Activated CD4-positive, CD25-positive, alpha-beta regulatory T cell (primary cell): ENCODE measurements at regions not wholly inside any gene's neighbourhood (a gene's known extent, or its start where the extent isn't known, plus 50 kb on each side); places are given as distances from the start of the nearest gene placed in this dataset.
"Not testable (repeated sequence)": the region's sequence is repeated elsewhere in the genome, so short reads cannot be mapped to it uniquely, and the experiment has no call there.

ENCODE experiments used
- DNase-seq, 4 experiments: peaks; one replicate each; lab custom pipeline; 2025; lab: John Stamatoyannopoulos, UW

- no peak for DNase-seq
Measured at GRCh38 chr21:16117331-16117730, 387.5 kb downstream of the USP25 start.

GRCh38 chr21:16117851-16118590 is 388.2 kb downstream of the USP25 start:
- DNase-seq: no peak

DNA sequence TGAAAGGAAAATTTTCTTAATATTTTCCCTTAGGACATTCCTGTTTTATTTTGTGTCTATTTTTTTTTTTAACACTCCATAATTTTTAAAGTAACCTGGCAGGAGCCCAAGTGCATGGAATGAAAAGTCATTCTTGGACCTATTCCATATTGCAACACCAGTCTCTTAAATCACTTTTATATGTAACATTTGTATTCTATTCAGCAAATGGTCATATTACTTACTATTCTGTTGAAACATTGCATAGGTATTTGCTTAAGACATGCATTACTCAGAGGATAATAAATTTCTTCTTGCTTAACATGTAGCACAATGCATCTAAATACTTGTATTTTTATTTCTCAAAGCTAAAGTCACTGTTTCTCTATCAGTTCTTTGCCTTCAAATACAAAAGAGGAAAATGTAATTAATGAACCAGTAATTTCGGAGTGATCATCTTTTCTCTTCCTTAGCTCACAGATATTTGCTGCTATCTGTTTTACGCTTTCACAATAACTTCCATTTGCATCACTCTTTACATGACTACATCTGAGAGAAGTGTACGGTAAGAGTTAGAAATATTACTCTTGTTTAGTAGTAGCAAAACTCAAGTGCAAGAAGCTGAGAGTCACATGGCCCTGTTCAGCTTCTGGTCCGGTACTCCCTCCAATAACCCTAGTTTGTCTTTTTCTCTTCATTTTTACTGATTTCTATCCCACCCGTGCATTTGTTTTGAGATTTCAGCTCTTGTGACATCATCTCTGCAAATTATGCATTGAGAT is 394.8 kb downstream of the USP25 start:
- no peak for DNase-seq

DNA sequence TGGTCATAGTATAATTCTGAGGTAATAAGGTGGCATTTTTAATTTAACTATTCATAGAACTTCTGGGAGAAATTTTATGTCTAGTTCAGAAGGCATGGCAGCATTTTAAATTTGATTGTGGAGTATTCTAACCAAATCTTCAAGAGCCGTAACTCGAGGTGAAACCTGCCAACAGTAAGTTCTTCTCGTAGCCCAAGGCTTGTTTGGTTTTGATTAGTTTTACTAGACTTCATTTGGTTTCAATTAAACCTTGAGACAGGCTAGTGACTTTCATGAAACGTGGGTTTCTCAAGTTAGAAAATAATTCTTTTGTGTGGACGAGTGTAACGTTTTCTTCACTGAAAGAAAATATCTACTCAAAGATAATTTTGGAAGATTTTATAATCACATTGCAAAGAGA is 395.5 kb downstream of the USP25 start:
- no peak for DNase-seq

GRCh38 chr21:16132453-16132852 is 402.7 kb downstream of the USP25 start:
- not testable (repeated sequence) for DNase-seq

- no peak for DNase-seq
Measured at GRCh38 chr21:16133248-16133647, 403.5 kb downstream of the USP25 start.

- DNase-seq: no peak
Measured at GRCh38 chr21:16134134-16134533, 404.4 kb downstream of the USP25 start.

- DNase-seq: no peak
Measured at GRCh38 chr21:16137106-16137505, 407.3 kb downstream of the USP25 start.

DNA sequence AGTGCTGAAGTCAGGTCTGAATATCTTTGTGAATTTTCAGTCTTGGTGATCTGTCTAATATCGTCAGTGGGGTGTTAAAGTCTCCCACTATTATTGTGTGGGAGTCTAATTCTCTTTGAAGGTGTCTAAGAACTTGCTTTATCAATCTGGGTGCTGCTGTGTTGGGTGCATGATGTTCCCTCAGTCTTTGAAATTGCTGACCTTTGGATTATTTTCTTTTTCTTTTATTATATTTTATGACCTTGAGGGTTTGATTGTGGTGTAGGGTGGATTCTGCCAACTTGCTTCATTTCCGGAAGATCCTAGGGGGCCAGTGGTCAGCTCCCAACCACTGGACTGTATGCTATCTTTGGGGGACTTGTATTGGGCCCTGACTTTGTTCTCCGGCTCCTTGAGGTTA is 415.3 kb downstream of the USP25 start:
- DNase-seq: no peak

DNA sequence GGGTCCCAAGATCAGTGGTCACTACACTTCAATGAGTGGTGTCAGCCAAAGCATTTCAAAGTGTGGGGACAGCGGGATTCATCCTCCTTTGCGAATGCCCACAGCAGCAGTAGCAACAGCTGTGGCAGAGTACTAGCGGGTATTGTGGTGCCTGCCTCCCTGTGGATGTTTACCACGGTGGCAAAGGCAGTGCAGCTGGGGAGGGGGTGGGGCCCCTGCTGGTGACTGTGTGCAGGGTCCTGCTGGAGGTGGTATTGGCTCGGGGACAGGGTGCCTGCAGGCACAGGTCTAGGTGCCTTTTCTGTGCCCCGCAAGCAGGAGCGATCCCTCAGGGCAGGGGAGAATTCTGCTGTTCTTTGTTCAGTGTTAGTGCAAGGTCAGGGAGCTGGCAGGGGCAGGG is 415.7 kb downstream of the USP25 start:
- no peak for DNase-seq

- DNase-seq: no peak
Measured at GRCh38 chr21:16154321-16154720, 424.5 kb downstream of the USP25 start.

GRCh38 chr21:16154951-16155635 is 425.3 kb downstream of the USP25 start:
- DNase-seq: no peak

GRCh38 chr21:16156841-16157489 is 427.2 kb downstream of the USP25 start:
- no peak for DNase-seq

GRCh38 chr21:16159213-16159970 is 429.6 kb downstream of the USP25 start:
- DNase-seq: no peak

- no peak for DNase-seq
Measured at GRCh38 chr21:16159971-16160350, 430.2 kb downstream of the USP25 start.

GRCh38 chr21:16162953-16163352 is 433.2 kb downstream of the USP25 start:
- no peak for DNase-seq

- DNase-seq: no peak
Measured at GRCh38 chr21:16169102-16169511, 439.3 kb downstream of the USP25 start.

- DNase-seq: no peak
Measured at GRCh38 chr21:16169779-16170178, 440.0 kb downstream of the USP25 start.

DNA sequence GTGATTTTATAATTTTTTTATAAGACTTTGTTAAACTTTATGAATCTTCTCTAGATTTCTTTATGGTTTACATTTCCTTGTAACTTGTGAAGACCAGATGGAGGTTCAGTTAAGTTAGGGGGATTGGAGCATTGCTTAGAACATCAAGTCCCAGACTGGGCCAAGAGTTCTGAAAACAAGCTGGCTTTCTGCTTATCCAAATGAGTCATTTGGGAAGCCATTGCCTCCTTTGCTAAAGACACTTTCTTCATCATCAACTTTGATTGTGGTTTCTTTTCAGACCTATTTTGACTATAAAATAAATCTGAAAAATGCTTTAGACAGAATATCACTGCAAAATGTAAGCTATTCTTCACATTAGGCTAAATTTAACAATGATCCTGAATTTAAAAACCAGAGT is 446.8 kb downstream of the USP25 start:
- DNase-seq: no peak

DNA sequence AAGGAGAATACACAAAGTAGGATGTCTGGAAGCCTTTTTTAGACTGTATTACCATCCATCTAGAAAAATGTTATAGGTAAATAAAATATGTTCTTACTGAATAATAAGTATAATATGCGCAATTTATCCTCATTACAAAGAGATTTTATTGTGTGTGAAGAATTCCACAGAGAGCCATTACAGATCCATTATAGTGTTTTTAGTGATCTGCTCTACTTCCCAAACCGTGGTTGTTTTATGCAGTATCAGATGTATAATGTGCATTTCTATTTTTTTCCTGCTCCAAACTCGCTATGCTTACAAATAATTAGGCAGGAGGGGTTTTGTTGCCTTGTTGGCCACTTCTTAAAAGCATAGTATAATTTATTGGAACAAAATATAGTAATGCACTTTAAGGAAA is 447.8 kb downstream of the USP25 start:
- no peak for DNase-seq

GRCh38 chr21:16179773-16180172 is 450.0 kb downstream of the USP25 start:
- no peak for DNase-seq

GRCh38 chr21:16180614-16181013 is 450.8 kb downstream of the USP25 start:
- DNase-seq: no peak
